Epithelial cell of esophagus (primary cell): ENCODE measurements at regions not wholly inside any gene's neighbourhood (a gene's known extent, or its start where the extent isn't known, plus 50 kb on each side); places are given as distances from the start of the nearest gene placed in this dataset.

Experiments used
- DNase-seq: peaks from one replicate; pipeline ENCODE4 v3.0.0; 2010; ENCODE audit warnings: low read depth
- H3K4me3 ChIP-seq: 2 replicates; pipeline ENCODE4 v1.5.1; 2011; ENCODE audit warnings: mild to moderate bottlenecking, low read length, control low read depth
- CTCF ChIP-seq: IDR thresholded peaks from 2 replicates; pipeline ENCODE4 v1.5.1; 2011; ENCODE audit warnings: low read depth, mild to moderate bottlenecking, low read length, control low read depth, inconsistent platforms; ENCODE audit not compliant: insufficient read depth; ENCODE audit errors: missing control alignments

GRCh38 chr2:24429197-24430074 lies 61.6 kb upstream of the NCOA1 start:
- TF ChIP-seq CTCF = no peak
- peak; percentile 41 for DNase-seq
- no peak overlapping the region for H3K4me3 ChIP-seq

DNA sequence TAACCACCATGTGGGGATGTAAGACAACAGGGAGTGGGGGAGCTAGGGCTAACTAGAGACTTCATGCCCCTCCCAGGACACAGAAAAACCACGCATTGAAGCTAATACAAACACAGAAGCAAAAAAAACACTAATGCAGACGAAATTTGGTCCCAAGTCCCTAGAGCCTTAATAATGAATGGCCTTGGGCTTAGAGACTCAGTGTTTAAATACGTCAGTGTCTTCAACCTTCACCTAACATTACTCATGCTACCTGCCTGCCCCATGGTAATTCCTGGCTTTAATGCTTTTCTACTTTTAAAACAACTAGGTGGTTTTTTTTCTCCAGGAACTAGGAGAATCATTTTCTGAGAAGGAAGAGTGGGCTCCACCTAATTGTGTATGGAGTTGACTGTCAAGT lies 64.1 kb upstream of the ITSN2 start:
- no peak overlapping the region for H3K4me3 ChIP-seq
- no peak for DNase-seq
- no peak for TF ChIP-seq CTCF

DNA sequence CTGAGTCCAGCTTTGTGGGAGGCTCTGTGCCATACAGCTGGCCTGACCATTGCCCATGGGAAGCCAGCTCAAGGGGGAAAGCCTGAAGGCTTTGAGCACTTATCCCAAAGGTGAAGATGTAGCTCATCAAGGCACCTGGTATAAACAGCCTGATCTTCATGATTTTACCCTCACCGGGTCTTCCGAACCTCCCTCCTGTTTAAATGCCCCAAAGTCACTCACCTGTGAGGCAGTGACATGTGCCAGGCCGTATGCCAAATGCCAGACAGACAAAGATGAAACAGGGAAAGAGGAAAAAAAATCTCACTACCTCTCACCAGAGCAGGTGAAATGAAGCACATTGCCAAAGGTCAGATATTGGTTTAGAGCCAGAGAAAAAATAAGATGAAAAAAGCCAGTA lies 62.8 kb upstream of the ITSN2 start:
- no peak for TF ChIP-seq CTCF
- no peak for DNase-seq
- H3K4me3 ChIP-seq = no peak overlapping the region

DNA sequence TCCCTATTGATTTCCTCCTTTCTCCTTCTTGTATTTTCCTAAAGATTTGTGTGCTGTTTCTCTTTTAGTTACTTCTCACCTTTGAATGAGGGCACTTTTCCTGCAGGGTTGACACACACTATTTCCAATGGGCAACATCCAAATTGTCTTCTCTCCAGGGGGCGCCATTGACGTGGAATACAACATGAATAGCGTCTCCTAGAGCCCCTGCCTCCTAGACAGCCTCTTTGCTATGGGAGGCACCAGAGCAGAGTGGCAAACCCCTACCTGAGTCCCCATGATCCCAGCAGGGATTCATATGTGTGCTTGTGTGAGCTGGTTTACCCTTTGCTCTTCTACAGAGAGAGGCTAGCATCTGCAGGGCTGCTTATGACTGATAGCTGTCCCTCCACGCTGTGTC lies 61.3 kb upstream of the ITSN2 start:
- DNase-seq = peak; percentile 53
- peak; percentile 47 for TF ChIP-seq CTCF
- no peak overlapping the region for H3K4me3 ChIP-seq

DNA sequence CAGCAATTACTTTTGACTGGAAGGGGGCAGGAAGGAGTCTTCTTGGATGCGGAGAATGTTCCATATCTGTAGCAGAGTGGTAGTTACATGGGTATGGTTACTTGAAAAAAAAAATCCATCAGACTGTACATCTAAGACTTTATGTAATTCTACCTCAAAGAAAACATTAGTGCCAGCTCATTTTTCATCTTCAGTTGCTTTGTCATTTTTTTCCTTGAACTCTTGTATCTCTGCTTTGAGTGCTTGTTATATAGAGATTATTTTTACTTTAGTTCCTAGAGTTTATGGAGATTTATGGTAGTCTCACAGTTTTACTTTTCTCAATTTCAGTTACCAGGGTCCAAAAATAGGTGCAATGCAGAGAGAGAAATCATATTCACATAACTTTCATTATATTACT lies 60.0 kb upstream of the ITSN2 start:
- H3K4me3 ChIP-seq = no peak overlapping the region
- no peak for DNase-seq
- no peak for TF ChIP-seq CTCF

- H3K4me3 ChIP-seq = no peak overlapping the region
- peak; percentile 58 for DNase-seq
- TF ChIP-seq CTCF = no peak
Measured at GRCh38 chr2:24418166-24418841, 58.0 kb upstream of the ITSN2 start.

- no peak overlapping the region for H3K4me3 ChIP-seq
- TF ChIP-seq CTCF = no peak
- DNase-seq = no peak
Measured at GRCh38 chr2:24412812-24413211, 52.5 kb upstream of the ITSN2 start.
